Hematopoietic multipotent progenitor cell (in vitro differentiated cells): ENCODE measurements at regions not wholly inside any gene's neighbourhood (a gene's known extent, or its start where the extent isn't known, plus 50 kb on each side); places are given as distances from the start of the nearest gene placed in this dataset.
"Not testable (repeated sequence)": the region's sequence is repeated elsewhere in the genome, so short reads cannot be mapped to it uniquely, and the experiment has no call there.

Experiments
- DNase-seq, 3 donors: peaks; one replicate each; pipeline ENCODE4 v3.0.0-alpha.2; 2011 to 2015; ENCODE audit warnings: low read depth in 2 of 3, low spot score in 2 of 3

DNA sequence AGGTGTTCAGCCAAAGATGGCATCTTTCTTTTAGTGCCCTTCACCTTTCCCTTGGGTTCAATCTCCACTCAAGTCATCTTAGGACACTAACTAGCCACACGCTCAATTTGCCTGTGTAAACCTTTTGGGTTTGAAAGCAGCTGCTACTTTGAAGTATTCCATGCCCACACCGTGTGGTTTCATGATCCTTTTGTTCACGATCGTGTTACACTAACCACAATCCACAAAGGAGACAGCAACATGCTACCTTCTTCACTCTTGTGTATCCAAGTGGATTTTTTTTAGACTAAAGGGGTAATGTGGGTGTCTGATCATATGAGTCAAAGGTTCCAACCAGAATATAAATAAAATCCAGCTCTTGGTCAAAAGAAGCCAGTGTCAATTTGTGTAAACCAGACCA is 122.7 kb upstream of the FAR2 start:
- no peak for DNase-seq

DNA sequence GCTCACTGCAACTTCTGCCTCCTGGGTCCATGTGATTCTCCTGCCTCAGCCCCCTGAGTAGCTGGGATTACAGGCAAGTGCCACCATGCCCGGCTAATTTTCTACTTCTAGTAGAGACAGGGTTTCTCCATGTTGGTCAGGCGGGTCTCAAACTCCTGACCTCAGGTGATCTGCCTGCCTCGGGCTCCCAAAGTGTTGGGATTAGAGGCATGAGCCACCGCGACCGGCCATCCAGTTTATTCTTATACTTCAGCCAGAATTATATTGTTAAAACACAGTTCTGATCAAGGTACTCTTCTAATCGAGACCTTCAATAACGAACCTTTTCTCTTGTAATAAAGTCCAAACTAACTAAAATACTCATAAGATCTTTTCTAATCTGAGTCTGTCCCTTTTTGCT is 119.6 kb upstream of the FAR2 start:
- not testable (repeated sequence) for DNase-seq

DNA sequence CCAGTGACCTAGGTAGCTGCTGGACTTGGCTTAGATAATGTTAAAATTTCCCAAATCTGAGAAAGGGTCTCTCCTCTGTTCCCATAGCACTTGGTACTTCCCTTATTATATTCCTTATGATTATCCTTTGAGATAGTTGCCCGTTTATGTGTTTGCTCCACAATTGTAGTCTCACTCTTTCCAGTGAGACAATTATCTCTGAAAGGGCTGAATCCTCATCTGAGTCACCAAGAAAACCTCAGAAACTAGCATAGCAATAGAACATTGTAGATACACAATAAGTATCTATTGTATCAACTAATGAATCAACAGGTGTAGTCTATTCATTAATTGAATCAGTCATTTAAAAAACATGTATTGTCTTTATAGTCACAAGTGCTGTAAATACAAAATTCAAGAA is 119.1 kb upstream of the FAR2 start:
- DNase-seq = no peak

DNA sequence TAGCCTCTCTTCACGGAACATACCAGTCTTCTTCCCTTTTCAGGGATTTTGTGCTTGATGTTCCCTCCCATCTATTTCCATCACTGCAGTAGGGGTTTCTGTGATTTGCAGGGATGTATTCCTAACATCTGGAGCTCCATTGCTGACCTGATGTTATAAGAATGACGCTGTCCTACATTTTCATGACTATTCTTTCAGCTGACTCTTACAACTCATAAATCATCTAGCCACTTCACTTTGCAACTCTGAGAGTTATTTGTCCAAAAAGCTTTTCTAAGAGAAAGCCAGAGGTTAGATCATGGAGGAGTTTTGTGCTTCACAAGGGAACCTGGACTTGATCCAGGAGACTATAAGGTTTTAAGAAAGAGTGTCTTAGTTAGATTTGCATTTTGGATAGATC is 116.6 kb upstream of the FAR2 start:
- DNase-seq = no peak

DNA sequence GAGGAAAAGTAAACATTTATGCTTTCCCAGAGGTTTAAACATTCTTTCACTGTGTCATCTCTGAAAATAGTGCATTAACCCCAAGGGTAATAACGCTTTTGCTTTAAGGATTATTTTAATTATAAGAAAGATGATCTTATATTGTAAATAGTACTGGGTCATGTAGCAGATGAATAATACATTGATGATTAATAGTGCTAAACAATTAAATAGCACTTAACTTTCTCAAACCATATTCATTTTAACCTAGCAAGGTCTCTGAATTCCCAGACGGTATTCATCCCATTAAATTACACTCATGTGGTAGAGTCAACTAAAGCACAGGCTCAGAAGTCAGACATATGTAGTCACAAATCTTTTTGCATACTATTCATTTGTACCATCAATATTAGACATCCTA is 115.6 kb upstream of the FAR2 start:
- no peak for DNase-seq

DNA sequence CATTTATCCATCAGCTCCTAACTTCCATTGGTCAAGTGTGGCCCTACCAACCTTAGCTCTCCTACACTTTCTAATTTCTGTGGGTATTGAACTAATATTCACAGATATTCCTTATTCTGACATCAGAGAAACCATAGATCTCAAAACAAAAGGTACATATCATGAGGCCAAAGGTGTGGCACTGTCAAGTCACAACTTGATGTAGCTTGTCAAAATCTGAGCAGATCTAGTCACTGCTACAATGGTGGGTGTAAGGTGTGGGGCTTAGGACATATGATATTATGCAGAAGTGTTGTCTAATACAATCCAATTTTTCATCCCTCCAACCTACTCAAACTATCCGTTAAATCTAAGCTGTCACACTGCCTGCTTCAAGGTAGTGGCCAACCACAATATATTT is 114.0 kb upstream of the FAR2 start:
- DNase-seq = no peak

DNA sequence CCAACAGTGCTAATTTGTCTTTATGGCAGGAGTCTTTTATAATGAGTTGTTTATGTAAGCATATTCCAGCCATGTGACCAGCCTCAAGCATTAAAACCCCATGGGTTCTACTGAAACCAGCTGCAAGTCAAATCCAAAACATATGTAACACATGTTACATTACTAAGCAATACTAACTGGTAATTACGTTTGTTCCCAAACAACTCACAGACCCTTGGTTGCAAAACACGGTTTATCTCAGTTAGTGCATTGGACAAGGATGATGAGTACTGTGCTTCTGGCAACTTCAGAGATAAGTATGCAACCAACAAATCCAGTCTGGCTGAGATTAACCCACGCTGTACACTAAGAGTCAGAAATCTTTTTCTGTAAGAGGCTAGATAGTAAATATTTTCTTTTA is 110.1 kb upstream of the FAR2 start:
- no peak for DNase-seq

DNA sequence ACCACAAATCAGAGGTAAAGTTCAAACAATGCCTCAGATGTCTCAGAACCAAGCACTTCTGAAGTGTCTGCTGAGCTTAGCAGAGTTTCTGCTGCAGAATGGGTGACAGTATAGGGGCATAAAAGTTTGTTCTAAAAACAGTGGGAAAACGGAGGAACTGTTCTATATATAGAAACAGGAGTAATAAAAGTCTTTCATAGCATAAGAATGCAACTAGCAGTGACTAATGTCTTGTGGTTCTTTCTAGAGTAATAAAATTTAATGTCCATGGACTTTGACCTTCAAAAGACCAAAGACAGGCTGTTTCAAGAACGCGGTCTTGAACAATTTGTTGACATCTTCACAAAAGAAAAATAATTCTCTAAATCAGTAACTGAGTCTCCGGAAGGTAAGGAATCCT is 107.5 kb upstream of the FAR2 start:
- no peak for DNase-seq

DNA sequence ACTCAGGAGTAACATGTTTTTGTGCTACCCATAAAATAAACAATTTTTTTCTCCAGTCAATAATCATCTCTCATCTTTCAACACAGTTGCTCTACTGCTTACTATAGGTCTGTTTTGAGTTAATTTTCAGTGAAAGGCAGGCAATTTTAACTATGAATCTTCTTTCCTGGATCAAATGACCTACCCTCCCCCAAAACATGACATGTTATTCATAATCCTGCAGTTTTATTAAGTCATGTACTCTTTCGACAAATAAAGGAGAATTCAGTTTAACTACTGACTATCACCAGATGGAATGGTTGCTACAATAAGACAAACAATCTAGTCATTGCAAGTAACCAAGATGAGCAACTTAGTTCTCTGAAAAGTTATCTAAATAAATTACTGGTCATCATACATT is 106.0 kb upstream of the FAR2 start:
- DNase-seq = no peak

DNA sequence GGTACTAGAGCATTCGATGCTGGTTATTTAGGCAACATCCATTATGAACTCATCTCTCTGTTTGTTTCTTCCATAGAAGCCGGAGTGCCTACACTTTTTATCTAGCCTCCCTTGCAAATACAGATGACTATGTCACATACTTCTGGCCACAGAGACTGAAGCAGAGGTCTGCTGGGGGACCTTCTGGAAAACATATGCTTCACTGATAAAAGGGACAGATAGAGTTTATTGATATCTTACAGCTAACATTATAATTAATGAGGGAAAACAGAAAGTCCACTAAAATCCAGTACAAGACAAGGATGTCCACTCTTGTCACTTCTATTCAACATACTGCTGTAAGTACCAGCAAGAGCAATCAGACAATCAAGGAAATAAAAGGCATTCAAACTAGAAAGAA is 104.3 kb upstream of the FAR2 start:
- no peak for DNase-seq

DNA sequence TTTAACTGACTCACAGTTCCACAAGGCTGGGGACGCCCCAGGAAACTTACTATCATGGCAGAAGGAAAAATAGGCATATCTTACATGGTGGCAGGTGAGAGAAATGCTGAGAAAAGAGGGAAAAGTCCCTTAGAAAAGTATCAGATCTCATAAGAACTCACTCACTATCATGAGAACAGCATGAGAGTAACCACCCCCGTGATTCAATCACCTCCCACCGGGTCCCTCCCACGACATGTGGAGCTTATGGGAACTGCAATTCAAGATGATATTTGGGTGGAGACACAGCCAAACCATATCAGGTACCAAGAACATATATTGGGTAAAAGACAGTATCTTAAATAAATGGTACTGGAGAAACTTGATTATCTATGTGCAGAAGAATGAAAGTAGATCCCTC is 100.3 kb upstream of the FAR2 start:
- DNase-seq = no peak

DNA sequence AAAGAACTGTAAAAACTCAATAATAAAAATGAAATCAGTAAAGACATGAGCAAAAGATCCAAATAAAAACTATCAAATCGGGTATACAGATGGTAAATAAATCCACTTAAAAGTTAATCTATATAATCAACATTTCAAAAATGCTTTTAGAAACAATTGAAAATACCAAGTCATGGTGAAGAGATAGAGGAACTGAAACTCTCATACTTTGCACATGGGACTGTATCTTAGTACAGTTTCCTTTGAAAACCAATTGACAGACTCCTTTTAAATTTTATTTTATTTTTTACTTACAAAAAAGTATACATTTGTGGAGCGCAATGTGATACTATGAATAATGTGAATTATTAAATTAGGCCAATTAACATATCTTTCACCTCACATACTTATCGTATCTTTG is 98.6 kb upstream of the FAR2 start:
- DNase-seq = no peak

DNA sequence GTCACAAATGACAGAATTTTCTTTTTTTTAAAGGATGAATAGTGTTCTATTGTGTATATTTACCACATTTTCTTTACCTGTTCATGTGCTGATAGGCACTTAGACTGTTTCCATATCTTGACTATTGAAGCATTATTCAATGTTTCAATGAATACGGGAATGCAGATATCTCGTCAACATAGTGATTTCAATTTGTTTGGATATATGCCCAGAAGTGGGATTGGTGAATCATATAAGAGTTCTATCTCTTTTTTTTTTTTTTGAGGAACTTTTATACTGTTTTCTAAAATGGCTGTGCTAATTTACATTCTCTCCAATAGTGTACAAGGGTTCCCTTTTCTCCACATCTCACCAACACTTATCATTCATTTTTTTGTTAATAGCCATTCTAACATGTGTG is 97.9 kb upstream of the FAR2 start:
- DNase-seq = no peak

DNA sequence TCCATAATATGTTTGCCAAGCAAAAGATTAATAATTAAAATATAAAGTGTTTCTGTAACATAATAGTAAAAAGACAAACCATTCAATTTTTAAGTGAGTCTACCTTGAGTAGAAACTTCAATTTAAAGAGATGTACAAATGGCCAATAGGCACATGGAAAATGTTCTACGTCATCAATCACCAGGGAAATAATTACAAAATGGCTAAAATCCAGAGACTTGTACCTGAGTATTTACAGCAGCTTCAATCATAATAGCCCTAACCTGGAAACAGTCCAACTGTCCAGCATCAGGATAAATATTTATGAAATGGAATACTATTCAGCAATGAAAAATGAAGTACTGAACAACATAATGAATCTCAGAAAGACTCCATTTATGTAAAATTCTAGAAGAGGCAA is 95.5 kb upstream of the FAR2 start:
- DNase-seq = no peak

DNA sequence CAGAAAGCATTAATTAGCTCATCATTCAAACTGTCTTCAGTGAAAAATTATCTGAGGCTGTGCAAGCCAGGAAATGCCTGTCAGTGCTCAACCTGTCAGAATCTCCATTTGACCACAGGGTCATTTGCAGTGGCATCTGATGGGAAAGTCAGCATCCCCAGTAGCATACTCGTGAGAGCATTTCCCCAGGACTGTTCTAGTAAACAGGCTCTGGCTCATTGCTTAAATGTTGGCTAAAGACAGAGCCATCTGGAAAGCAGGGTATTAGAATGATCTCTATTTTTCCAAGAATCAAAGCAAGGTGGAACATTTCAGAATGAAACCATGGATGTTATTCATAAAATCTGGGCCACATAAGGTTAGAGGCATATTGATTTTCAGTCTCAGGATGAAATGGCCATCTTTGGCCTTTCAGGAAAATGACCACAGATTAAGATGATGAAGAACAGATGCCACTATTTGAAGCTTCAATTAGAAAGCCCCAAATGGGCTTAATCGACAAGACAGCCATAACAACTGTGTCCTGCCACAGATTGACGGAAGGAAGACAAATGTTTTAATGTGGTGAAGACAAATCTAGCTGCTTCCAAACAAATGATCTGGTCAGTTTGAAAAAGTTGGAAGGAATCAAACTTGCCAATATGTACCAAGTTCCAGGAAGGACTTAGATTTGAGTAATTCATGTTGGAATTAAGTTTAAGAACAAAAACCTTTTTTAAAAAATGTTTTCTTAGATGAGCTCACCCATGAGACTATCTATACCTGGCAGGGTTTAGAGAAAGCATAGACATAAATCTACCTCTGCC is 94.0 kb upstream of the FAR2 start:
- DNase-seq = no peak

DNA sequence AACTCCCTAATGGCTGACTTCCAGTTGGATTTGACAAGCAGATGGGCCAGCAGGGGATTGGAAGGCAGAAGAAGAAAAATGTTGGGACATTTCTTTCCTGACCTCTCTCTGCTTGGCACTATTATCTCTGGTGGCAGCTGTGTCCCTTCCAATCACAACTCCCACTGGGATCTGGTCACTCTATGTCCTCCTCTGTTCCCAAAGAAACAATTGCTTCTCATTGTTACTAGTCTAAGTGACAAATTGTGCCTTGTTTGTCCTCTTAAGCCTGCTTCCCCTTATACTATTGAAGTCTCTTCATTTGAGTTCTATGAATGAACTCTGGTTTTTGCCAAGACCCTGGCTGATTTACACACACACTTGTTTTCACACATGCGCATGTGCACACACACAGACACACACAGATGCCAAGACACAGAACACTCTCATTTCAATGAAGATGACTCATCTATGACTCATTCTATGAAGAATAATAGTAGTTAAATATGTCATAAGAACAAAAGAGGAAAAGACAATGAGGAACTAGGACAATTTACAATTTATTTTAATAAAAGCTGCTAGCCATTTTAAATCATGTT is 83.0 kb upstream of the FAR2 start:
- peak in 2 of 3 donors; percentile 51 to 76 for DNase-seq

DNA sequence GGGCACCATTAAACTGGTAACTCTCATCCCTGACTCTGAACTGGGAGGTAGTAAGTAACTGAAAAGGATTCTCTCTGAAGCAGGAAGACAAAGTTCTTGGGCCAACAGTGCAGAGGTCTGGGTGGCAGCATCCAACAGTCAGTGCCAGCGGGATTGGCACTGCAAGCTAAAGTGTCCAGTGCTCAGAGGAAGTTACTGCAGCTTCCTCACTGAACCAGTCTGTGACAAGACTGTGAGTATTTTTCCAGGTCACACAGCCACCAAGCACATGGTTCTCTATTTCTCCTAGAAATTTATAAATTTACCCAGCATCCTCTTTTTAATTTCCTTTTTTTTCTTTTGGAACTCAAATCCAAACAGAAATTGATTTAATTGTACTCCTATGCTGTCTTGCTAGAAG is 81.6 kb upstream of the FAR2 start:
- no peak for DNase-seq

DNA sequence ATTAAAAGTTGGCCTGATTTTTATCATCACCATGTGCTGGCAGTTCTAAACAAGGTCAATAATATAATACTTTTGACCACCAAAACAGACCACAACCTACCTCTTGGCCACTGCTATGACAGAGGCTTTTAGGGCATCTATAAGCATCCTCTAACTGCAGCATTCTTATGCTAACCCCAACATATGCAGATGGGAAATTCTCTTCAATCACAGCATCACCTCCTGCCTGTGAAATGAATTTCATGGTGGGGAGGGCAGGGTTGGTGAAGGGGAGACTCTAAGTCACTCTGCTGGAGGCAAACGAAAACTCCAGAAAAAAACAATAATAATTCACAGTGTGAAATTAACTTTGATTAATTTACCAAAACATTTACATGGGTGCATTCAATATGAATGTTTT is 78.8 kb upstream of the FAR2 start:
- DNase-seq = no peak

DNA sequence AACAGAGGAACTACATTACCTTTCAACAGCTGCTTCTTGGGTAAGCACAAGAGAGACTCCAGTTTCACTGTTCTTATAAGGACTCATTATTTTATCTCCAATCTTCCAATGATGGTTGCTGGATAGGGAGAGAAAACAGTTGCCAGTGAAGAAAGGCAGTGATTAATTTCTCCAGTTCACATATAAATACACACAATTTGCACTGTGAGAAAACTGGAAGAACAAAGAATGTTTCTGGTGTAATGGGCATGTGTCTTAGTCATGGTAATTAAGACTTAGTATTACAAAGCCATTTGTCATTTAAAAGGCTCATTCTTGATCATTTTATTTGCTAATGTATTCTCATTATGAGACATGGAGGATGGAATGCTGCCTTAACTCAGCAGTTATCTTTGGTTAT is 78.0 kb upstream of the FAR2 start:
- no peak for DNase-seq

DNA sequence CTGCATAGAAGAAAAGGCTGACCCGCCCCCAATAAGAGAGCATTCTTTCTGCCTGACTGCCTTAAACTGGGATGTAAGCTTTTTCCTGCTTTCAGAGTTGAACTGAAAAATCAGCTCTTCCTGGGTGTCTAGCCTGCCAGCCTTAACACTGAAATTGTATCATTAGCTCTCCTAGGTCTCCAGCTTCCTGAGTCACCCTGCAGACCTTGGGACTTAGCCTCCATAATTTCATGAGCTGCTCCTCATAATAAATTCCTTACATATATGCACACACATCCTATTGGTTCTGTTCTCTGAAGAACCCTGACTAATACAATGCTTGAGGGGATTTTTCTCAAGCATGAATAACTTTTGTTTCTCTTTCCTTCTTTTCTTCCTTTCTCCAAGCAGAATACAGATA is 76.4 kb upstream of the FAR2 start:
- no peak for DNase-seq

DNA sequence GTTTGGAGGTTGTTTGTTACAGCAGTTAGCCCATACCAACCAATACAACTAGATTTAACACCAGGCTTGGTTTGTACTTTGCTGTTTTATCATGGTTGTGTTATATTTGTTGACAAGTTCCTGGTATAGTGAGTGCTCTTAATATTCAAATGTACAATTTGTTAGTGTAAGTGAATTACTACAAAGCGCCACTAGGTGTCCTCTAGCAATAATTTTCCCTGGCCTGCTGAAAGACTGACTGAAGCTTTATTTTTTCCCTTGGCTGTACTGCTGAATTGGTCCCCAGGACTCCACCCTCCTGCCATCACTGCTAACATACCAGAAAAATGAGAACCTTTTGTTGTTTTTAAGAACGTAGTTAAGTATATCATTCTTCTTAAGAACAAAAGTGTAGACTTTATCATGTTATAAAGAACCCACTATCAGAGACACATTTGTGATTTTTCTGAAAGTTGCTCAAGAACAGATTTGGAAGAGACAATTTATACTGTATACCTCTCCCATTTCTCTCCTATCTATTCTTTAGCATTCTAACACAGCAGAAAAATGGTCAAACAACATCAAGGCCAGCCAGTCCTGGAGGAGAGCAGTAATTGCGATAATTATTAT is 75.3 kb upstream of the FAR2 start:
- DNase-seq = peak; percentile 7 to 82 (median 57)

DNA sequence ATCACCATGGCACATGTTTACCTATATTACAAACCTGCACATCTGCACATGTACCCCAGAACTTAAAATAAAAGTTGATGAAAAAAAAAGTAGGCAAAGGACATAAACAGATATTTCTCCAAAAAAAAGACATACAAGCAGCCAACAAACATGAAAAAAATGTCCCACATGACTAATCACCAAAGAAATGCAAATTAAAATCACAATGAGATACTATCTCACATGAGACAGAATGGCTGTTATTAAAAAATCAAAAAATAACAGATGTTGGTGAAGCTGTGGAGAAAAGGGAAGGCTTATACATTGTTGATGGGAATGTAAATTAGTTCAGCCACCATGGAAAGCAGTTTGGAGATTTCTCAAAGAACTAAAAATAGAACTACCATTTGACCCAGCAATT is 68.0 kb upstream of the FAR2 start:
- no peak for DNase-seq
